DMS114 treated with DMSO at 0.1 percent for 48 hours (cell line): ENCODE measurements at regions not wholly inside any gene's neighbourhood (a gene's known extent, or its start where the extent isn't known, plus 50 kb on each side); places are given as distances from the start of the nearest gene placed in this dataset.

Source experiments
- DNase-seq: peaks from one replicate; lab custom pipeline; 2025; ENCODE audit not compliant: unreplicated experiment; lab: John Stamatoyannopoulos, UW

DNA sequence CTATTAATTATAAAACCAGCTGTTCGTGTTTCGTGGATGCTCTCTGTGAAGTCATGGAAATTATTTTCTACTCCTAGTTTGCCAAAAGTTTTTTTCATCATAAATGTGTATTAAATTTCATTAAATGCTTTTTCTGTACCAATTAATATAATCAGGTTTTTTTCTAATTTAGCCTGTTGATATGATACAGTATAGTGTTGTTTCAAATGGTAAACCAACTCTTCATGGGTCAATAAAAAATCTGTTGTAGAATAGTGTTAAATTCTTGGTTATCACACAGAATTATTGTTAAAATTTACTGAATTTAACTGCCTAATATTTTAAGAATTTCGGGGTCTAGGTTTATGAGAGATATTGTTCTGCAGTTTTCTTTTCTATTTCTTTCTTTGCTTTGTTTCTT is 505.9 kb upstream of the MANEA start:
- no peak for DNase-seq

DNA sequence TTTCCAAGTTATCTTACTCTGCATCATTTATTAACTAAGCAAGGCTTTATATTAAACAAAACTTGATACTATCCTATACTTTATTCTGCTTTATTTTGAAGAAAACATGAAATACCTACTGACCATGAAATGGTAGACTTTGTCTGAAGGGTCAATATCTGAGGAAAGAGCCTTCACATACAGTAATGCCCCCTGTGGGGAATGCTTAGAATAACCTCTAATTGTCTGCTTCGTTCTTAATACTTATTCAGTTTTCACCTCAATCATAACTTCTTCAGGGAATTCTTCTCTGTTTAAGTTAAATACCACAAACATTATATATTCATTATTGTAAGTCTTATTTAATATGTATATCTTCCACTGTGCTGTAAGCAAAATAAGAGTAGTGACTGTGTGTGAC is 498.9 kb upstream of the MANEA start:
- DNase-seq = no peak

DNA sequence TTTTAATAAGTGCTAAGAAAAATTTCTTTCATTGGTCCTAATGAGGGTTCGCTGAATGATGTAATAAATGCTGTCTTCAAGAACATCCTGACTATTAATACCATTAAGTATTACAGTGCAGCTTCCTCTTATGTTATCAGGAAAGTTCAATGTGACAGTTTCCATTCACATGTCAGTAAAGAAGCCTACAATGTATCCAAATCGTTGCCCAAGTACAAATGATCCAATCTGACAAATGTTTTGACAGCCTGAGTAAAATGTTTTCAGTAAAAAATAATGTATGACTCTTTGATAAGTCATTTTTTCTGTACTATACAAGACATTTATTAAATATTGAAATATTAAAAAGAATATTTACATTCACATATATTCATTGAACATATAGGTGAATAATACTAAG is 496.1 kb upstream of the MANEA start:
- no peak for DNase-seq

DNA sequence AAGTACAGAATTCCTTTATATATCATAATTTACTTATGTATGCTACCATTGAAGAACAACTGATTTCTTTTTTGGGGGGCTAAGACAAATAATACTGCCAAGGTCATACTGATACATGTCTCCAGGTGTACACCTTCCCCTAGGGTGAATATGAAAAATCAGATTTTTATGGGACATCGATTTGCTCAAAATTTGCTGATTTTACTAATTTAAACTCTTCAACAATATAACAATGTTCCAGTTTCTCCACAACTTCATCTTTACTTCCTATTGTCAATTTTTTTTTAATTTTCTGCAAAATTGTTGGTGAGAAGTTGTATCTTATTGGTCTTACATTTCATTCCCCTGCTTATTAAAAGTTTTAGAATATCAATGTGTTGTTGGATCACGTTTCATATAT is 495.4 kb upstream of the MANEA start:
- DNase-seq = no peak

DNA sequence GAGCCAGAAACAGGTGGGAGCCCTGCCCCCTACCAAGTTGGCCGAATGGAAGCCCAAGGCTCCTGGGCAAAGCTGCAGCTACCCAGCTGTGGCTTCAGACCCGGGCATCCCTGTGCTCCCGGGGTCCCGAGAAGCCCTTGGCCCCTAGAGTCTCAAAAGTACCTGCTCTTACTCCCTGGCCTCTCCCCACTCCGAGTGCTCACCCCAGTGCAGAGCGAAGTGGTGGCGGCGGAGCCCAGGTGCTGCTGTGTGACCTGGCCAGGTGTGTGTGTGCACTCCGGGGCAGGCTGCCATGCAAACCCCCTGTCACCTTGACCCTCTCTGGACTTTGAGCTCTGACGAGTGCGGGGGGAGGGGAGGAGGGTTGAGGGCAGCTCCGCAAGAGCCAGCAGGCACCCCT is 493.8 kb upstream of the MANEA start:
- DNase-seq = no peak

DNA sequence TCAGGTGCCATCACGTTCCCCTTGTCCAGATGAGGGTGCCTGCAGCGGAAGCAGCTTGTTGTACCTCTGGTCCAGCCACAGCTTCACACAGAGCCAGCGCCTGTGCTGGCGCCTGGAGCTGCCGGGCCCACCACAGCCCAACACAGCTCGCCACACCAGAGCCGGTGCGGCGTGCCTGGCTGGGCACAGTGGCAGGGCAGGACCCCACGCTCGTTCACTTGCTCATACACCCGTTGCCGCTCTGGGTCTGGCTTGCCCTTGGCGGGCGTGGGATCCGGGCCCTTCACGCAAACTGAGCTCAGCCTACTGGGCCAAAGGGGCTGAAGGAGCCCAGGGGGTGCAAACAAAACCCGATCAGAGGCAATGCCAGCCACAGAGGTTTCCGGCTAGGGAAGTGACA is 492.5 kb upstream of the MANEA start:
- no peak for DNase-seq

DNA sequence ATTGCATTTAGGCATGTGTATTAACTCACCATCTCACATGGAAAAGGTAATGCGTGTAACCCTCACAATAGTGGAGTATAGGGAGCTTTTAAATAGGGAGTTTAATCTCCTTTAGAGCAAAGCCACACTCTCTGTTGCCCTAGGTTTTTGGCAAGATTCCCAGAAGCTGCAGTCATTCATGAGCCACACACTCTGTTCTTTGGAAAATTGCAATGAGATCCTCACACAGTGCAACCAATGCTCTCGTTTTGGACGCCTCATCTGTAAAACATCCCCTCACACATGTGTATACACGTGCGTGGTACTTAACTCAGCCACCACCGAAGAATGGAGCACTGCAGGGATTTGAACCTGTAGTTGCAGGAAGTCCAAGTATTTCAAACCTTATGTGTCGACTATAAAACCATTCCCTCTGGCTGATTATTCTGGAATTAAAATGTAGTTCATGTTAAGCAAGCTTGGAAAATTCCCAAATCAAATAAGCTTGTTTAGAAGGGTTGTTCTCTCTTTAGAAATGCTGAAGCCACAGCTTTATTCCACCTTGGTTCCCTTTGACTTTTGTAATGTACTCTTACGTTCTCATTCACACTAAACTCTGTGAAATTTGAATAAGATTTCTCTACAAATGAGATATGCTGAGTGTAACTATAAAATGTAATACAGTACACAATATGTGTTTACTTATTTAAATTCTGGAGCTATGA is 489.8 kb upstream of the MANEA start:
- no peak for DNase-seq

DNA sequence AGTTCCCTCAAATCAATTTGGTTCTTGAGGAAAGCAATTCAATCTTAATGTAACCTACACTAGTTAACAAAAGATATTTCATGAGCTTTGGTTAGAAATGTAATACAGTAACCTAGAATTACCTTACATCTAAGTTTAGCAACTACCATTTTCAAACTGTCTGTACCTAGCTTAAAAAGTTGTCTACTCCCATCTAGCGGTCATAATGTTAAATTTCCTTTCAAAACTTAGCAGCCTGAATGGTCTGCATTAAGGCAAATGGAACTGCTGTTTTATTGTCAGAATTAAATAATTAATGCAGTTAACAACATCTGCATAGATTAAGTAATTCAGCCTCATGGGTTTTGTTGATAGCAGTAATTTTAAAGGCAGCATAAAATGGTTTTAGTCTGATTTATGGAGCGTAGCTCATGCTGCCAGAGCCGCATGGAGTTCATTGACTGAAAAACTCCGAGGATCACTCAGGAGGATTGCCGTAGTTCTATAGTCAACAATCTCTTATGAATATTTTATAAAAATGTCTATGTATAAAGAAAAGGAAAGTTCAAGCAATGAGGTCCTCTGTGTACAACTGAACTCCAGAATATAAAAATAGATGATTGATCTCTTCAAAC is 485.4 kb upstream of the MANEA start:
- peak; percentile 65 for DNase-seq

DNA sequence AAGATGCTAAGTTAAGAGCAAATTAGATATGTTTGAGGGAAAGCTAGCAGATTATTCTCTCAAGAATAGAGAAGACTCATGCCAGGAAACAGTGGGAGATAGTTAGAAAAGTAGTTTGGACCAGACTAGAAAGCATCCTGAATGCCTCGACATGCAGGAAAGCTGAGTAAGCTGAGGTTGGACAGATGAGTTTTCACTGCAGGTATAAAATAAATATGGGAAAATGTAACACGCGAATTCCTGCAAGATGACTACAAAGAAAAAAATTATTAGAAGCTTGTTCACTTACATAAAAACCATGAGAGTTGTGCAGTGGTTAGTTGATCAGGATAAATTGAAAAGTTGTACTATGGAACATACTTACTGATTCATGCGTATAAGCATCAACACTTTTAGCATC is 484.2 kb upstream of the MANEA start:
- no peak for DNase-seq

DNA sequence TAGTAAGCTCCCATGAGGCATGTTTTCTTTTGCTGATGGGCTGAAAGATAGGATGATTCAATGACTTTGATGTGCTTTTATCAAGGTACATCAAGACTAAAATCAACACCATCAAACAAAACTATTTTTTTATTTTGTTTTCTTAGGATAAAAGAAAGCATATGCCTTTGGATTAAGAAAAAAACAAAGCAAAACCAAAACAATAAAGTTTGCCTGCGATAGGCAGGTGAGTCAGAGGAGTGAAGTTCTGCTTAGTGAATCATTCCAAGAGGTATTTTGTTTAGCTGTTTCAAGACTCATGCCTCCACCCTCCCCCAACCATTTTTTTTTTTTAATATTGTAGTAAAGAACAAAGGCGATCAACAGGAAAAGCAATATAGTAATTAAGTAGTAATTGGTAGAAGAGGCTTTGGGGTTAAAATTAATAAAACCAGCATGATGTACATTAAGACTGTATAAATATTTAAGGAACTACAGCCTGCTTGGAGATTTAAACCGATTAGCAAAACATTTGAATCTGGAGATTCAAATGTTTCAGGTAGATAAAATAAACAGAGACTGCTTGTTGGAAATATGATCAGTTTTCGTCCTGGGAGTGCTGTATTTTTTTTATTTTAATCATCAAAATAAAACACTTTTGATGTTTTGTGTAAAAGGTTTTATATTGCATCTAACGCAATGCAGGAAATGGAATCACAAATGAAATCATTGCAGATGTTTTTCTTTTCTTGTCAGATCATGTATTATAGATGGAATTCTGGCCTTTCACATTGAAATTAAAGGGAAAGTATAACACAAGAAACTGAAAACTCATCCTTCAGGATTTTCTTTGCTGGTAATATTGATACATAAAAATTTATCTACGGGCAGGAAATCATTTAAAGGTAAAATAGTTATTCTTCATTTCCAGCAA is 482.3 kb upstream of the MANEA start:
- no peak for DNase-seq

DNA sequence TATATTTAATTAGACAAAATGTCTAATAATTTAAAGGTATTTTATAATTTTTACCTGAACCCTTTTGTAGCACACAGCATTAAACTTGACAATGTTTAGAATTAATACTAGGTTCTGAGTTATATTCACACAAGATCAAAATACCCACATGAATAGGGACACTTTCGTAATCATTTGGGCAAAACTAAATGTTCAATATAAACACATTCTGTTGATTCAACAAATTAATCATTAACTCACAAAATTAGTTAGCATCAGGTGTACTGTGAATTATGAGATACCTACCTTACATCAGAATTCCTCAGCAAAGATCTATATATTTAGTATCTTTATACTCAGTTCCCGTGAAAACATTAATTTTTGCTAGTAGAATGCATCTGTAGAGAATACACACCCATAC is 481.5 kb upstream of the MANEA start:
- DNase-seq = no peak

DNA sequence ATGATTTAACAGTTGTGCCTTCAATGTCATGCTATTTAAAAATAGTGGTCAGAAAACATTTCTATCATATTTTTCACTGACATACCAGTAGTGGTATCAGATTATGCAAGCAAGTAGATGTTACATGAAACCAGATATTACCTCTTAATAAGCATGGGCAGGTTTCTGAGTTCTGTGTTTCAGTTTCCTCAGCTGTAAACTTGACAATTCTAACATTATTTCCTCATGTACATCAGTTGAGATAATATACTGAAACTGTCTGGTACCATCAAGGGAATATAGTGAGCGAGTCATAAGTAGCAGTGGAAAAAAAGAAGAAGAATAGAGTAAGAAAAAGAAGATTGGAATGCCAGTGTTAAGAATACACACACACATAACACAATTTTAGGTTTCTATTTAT is 477.9 kb upstream of the MANEA start:
- no peak for DNase-seq

DNA sequence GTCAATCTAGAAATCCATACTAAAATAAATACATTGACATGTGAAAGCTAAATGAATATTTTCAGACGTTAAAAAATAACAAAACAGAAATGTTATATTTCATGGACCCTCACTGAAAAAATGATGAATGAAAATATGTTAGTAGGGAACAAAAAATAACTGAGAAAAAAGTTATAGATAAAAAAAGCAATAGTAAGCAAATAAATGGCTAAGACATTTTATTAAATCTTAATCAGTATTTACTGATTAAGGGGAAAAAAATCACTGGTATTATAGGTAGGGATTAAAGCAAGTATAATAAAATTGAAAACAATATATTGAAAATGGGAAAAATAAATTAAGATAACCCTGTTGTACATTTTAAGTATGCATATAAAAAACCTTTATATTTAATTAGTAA is 468.1 kb upstream of the MANEA start:
- DNase-seq = no peak

DNA sequence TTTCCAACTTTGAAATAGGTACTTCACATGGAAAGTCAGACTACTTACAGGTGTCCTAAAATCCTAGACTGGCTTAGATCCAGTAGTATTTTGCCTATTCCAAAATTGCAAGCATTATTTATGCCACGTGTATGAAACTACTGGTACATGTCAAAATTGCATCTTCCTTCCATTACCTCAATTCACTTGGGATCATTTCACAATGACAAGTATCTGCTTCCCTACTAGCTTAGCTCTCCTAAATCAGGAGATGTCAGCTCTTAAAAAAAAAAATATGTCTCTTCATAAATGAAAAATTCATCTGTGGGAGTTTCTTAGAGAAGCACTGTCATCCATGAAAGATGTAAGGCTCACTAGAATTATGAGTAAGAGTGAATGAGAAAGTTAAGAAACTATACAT is 466.6 kb upstream of the MANEA start:
- no peak for DNase-seq

DNA sequence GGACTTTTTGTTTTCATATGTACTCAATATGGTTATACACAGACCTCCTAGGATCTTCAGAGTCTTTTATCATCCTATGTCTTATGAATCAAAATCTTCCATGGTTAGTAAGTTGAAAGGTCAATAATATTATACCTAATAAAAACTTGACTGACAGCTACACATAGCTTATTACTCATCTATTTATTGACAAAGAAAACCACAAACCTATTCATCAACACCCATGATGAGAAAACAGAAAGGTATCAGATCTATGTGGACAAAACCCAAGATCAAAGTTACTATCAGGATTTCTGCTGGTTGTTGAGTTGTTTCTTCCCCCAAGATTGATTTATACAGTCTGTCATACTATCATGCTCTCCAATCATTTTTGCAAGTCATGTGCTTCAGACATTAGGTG is 460.1 kb upstream of the MANEA start:
- DNase-seq = no peak

DNA sequence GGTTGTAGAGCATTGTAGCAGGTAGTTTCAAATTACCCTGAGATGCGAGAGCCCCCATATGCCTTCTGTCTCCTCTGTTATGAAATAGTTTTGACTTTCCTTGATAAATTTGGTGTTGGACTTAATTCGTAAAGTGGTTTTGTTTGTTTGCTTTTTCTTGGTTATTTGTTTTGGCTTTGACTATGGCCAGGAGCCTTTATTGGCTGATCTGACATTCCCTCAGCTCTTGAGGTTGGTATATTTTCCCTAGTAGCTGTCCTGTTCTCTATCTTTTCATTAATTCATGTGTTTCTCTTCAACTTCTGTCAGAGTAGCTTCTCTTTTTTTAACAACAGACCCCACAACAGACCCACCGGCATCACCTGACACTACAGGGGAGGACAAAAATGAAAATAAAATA is 457.4 kb upstream of the MANEA start:
- DNase-seq = no peak

DNA sequence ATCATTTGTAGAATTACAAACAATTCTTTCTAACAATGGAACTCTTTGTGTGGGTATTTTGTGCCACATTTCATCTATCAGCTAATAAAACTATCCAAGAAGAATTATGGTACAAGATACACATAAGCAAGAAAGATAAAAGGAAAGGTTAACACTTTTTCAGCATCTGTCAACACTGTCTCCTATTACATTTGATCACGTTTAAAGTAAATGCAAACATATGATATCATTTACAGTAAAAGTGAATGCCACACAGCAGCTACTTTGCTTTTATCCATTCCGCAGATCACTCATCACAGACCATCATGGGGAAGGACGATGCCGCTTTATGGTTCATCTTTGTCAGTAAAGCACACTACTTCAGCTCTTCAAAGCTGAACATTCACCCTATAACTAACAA is 456.4 kb upstream of the MANEA start:
- DNase-seq = no peak

DNA sequence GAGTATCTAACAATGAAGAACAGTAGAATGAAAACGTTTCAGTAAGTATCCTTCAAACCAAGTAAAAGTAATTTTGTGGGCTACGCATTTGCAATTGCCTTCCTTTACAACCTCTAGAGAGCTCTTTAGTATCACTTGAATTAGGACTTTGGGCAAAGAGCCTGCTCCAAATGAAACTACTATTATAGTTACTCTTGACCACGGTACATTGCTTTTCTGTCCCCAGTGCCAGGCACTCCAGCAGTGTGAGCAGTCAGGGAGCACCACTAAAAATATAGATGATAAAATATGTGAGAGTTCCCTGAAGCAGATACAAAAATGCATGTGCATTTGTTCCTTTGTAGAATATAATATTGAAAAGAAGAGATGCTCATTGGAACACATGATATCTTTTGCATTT is 450.1 kb upstream of the MANEA start:
- DNase-seq = no peak

DNA sequence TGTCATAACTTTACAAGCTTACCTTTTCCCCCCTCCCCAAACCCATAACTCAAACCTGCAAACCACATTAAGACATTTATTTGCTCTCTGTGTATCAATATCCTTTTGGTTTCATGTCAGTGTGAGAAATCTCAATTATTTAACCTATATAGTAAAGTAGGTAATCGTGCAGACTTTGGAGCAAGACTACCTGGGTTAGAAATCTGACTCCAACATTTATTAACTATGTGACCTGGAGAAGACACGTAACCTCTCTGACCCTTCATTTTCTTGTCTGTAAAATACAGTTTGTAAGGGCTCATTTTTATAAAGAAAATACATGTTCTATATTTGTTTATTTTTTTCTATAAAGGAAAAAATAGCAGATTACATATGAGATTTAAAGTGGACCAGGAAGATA is 448.9 kb upstream of the MANEA start:
- DNase-seq = no peak

DNA sequence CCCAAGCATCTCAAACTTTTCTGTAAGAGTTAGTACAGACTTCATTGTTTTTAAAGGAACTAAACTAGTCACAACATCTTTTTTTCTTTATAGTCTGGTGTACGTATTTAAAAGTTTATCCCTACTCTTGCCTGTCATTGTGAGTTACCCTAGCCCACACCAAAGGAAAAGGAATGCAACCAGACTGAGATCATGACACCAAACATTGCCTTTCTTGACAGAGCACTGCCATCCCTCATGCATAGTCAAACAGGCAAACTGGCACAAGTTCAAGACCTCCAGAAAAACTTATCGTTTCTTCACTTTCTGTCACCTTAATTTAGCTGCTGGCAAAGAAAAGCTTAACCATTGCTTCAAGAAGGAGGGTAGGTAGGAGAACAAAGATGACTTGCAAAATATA is 448.4 kb upstream of the MANEA start:
- no peak for DNase-seq

DNA sequence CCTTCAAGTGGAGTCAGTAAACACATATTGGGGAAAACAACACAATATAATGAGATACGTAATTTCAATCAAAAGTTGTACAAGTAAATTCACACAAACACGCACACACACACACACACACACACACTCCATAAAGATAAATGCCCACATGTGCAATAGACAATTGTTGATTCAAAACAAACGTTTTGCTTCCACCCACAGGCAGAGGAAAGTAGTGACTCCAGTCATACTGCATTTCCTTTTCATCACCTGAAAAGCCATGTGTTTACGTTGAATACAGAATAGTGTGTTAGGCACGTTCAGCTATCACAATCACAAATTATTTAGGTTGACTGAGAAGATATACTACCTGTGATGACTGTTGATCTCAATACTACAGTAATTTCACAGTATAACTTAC is 443.8 kb upstream of the MANEA start:
- DNase-seq = no peak

DNA sequence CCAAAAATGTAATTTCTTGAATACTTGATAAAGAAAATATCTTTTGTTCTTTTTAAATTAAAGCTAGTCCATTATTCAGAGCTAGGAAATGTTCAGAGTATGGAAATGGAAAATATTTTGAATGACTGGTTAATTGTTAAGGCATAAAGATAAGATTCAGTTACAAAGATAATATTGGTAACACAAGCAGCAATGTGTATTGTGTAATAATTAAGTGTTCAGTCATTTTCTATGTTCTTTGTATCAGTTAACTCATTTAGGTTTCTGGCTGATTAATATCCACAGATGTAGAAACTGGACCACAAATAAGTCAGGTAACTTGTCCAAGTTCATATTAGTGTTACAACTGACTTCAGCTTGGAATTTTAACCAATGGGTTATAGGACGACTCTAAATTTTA is 442.2 kb upstream of the MANEA start:
- DNase-seq = no peak
